Calu3 (cell line): ENCODE measurements at regions not wholly inside any gene's neighbourhood (a gene's known extent, or its start where the extent isn't known, plus 50 kb on each side); places are given as distances from the start of the nearest gene placed in this dataset.
A peak's percentile ranks its signal among the peaks of the same experiment; 100 is the strongest.

Experiments
- BruUV-seq: library from RNA; stranded (reverse); fragments of 400-500 nt; replicated peaks from 2 replicates; lab custom pipeline; 2021; lab: Mats Ljungman, UMichigan
- CTCF ChIA-PET: fragments of 300-600 bp; sonication (Branson Sonifier 250); formaldehyde crosslinking; loops from one replicate; lab custom pipeline; 2022; ENCODE audit warnings: antibody characterized with exemption; lab: Charles Lee
- DNase-seq: peaks from one replicate; pipeline ENCODE4 v3.0.0; 2022
- H3K27ac Mint-ChIP-seq: one replicate; pipeline ENCODE4 v1.8.0; 2022; ENCODE audit warnings: mixed read lengths; ENCODE audit not compliant: unreplicated experiment
- H3K27me3 Mint-ChIP-seq: one replicate; pipeline ENCODE4 v1.8.0; 2022; ENCODE audit warnings: mixed read lengths; ENCODE audit not compliant: unreplicated experiment
- H3K36me3 Mint-ChIP-seq: one replicate; pipeline ENCODE4 v1.8.0; 2022; ENCODE audit warnings: mild to moderate bottlenecking, moderate library complexity, mixed read lengths; ENCODE audit not compliant: insufficient read depth, unreplicated experiment
- H3K4me1 Mint-ChIP-seq: one replicate; pipeline ENCODE4 v1.8.0; 2022; ENCODE audit warnings: mild to moderate bottlenecking, low read depth, mixed read lengths; ENCODE audit not compliant: unreplicated experiment
- H3K4me3 Mint-ChIP-seq: one replicate; pipeline ENCODE4 v1.8.0; 2022; ENCODE audit warnings: mild to moderate bottlenecking, low read depth, moderate library complexity, mixed read lengths; ENCODE audit not compliant: unreplicated experiment
- H3K9me3 Mint-ChIP-seq: one replicate; pipeline ENCODE4 v1.8.0; 2022; ENCODE audit warnings: low read depth, mixed read lengths; ENCODE audit not compliant: unreplicated experiment
- CTCF ChIP-seq: fragments of 200-600 bp; IDR thresholded peaks from one replicate; pipeline ENCODE4 v1.8.0; 2022; ENCODE audit warnings: antibody characterized with exemption; ENCODE audit not compliant: unreplicated experiment
- intact Hi-C: fragments of 100-400 bp; cut with micrococcal nuclease; formaldehyde crosslinking; loops from one replicate; pipeline ENCODE4 v1.10.0; 2022; ENCODE audit not compliant: unreplicated experiment

- H3K27ac Mint-ChIP-seq = no peak overlapping the region
- no peaks in the 10 kb centered on the region for H3K9me3 Mint-ChIP-seq
- DNase-seq = no peak
- no peaks in the 10 kb centered on the region for H3K27me3 Mint-ChIP-seq
- no TSS peak for BruUV-seq
- intact Hi-C loops = loop anchor here (2.0 kb wide), 3 partner anchors 31 to 349 kb away; partner anchors contain the start of gene DPY19L2
- peaks cover 26% of the 10 kb centered on the region for H3K4me1 Mint-ChIP-seq
- CTCF ChIA-PET = interaction anchor here (1.0 to 1.8 kb wide), 5 partner anchors 33 to 348 kb away, joined by 3 to 9 read pairs (median 5); partner anchors contain the start of gene DPY19L2
- no peak overlapping the region for H3K4me3 Mint-ChIP-seq
- H3K36me3 Mint-ChIP-seq = no peaks in the 10 kb centered on the region
- TF ChIP-seq CTCF = no peak
Measured at GRCh38 chr12:63319936-63320633, 169.1 kb upstream of the AVPR1A start.

GRCh38 chr12:63319386-63319785 lies 168.4 kb upstream of the AVPR1A start:
- peak; percentile 16 for TF ChIP-seq CTCF
- peak; percentile 55 for DNase-seq
- H3K27ac Mint-ChIP-seq = no peak overlapping the region
- CTCF ChIA-PET = interaction anchor here (0.9 to 1.8 kb wide), 6 partner anchors 34 to 349 kb away, joined by 3 to 9 read pairs (median 4); partner anchors contain the start of gene DPY19L2
- no peaks in the 10 kb centered on the region for H3K9me3 Mint-ChIP-seq
- no peak overlapping the region for H3K4me3 Mint-ChIP-seq
- no peaks in the 10 kb centered on the region for H3K36me3 Mint-ChIP-seq
- peaks cover 26% of the 10 kb centered on the region for H3K4me1 Mint-ChIP-seq
- no TSS peak for BruUV-seq
- H3K27me3 Mint-ChIP-seq = no peaks in the 10 kb centered on the region
- intact Hi-C loops = loop anchor here (2.0 kb wide), 3 partner anchors 31 to 349 kb away; partner anchors contain the start of gene DPY19L2

DNA sequence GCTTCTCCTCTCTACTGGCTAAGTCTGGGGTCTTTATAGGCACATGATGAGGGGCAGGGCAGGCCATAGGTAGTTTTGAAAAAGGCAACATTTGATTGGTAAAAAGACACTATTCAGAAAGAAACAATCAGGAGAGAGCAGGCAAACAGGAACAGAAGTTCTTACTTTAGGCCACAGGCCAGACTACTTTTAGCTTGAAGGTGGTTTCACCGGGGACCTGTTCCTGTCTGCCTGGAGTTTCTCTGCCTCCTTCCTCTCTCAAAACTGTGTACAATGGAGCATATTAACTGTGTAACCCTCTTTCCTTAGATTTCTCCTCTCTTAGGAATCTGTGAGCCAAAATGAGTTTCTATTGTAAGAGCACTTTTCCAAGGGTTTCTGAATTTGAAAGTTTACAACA lies 167.9 kb upstream of the AVPR1A start:
- Mint-ChIP-seq H3K36me3 (no peaks in the 10 kb centered on the region), H3K27me3 (no peaks in the 10 kb centered on the region), H3K27ac (no peak overlapping the region), H3K9me3 (no peaks in the 10 kb centered on the region), H3K4me3 (no peak overlapping the region), H3K4me1 (peaks cover 26% of the 10 kb centered on the region)
- CTCF ChIA-PET = interaction anchor here (0.9 to 1.8 kb wide), 6 partner anchors 34 to 350 kb away, joined by 3 to 9 read pairs (median 4); partner anchors contain the start of gene DPY19L2
- DNase-seq = no peak
- intact Hi-C loops = loop anchor here (2.0 kb wide), 3 partner anchors 32 to 350 kb away; partner anchors contain the start of gene DPY19L2
- no peak for TF ChIP-seq CTCF
- no TSS peak for BruUV-seq

GRCh38 chr12:63318313-63318712 lies 167.3 kb upstream of the AVPR1A start:
- Mint-ChIP-seq H3K9me3 (no peaks in the 10 kb centered on the region), H3K36me3 (no peaks in the 10 kb centered on the region), H3K27ac (no peak overlapping the region), H3K4me3 (no peak overlapping the region), H3K27me3 (no peaks in the 10 kb centered on the region), H3K4me1 (peaks cover 26% of the 10 kb centered on the region)
- DNase-seq = no peak
- TF ChIP-seq CTCF = no peak
- CTCF ChIA-PET = interaction anchor here (1.4 kb wide), 1 partner anchor 350 kb away, joined by 6 read pairs; the partner anchor contains the start of gene DPY19L2
- BruUV-seq = no TSS peak
- intact Hi-C loops = loop anchor here (2.0 kb wide), 3 partner anchors 32 to 350 kb away; partner anchors contain the start of gene DPY19L2
